K562 (cell line): ENCODE measurements at regions not wholly inside any gene's neighbourhood (a gene's known extent, or its start where the extent isn't known, plus 50 kb on each side); places are given as distances from the start of the nearest gene placed in this dataset.

Source experiments
- ATAC-seq: fragments of 200-7000 bp; cut with Tn5 transposase; 3 replicates; pipeline ENCODE4 v1.9.1; 2020; ENCODE audit warnings: moderate library complexity
- BruUV-seq: library from RNA; stranded (reverse); fragments of 400-500 nt; replicated peaks from 2 replicates; lab custom pipeline; 2021; lab: Mats Ljungman, UMichigan
- CTCF ChIA-PET: fragments of 300-600 bp; formaldehyde crosslinking; extraction: SDS; loops from one replicate; lab custom pipeline; 2021; ENCODE audit warnings: low intra/inter-chr PET ratio; lab: Yijun Ruan, JAX
- POLR2A ChIA-PET: fragments of 300-600, 350-650 bp; sonication (Branson Sonifier 250); formaldehyde crosslinking; extraction: SDS; loops from one replicate; lab custom pipeline; 2021; ENCODE audit warnings: antibody characterized with exemption, inconsistent platforms; lab: Yijun Ruan, JAX
- DNase-seq, 4 experiments: peaks; one replicate each; pipeline versions ENCODE4 v3.0.0 to v3.0.0-alpha.2; 2011 to 2018; ENCODE audit warnings: low spot score in 3 of 4, mixed read lengths in 3 of 4; ENCODE audit errors: extremely low read depth in 1 of 4
- FAIRE-seq: peaks from 2 replicates; lab custom pipeline; 2011; peaks lifted over from hg19 to GRCh38; lab: Jason Lieb, UNC
- H2AFZ ChIP-seq: 2 replicates; pipeline ENCODE4 v1.6.0; 2011; ENCODE audit warnings: low read depth, low read length, control low read depth, inconsistent platforms
- H3K27ac ChIP-seq: fragments of 200-600 bp; 3 replicates; pipeline ENCODE4 v1.8.0; 2011; ENCODE audit warnings: low read depth, mild to moderate bottlenecking, control low read depth, inconsistent platforms, low read length, moderate library complexity, mixed read lengths; ENCODE audit errors: extremely low read depth
- H3K27me3 ChIP-seq, 2 experiments: fragments of 300-600 bp in 1 of 2; 2 replicates in 1 of 2; 3 replicates in 1 of 2; pipeline versions ENCODE4 v1.6.0 to v1.8.0; 2011; ENCODE audit warnings: inconsistent platforms in 2 of 2, low read length in 2 of 2, mild to moderate bottlenecking in 1 of 2, mixed read lengths in 1 of 2, moderate library complexity in 1 of 2; ENCODE audit not compliant: control insufficient read depth in 2 of 2, insufficient read depth in 2 of 2
- H3K36me3 ChIP-seq: fragments of 300-600 bp; 3 replicates; pipeline ENCODE4 v1.8.0; 2011; ENCODE audit warnings: mild to moderate bottlenecking, low read length, inconsistent platforms; ENCODE audit not compliant: control insufficient read depth, insufficient read depth
- H3K4me1 ChIP-seq, 2 experiments: fragments of 200-600 bp in 1 of 2; replicated peaks in 1 of 2; 2 replicates in 1 of 2; 3 replicates in 1 of 2; pipeline versions ENCODE4 v1.5.1 to v1.8.0; 2011; ENCODE audit warnings: inconsistent platforms in 2 of 2, low read length in 2 of 2, mild to moderate bottlenecking in 1 of 2, mixed read lengths in 1 of 2, moderate library complexity in 1 of 2; ENCODE audit not compliant: control insufficient read depth in 2 of 2, insufficient read depth in 2 of 2
- H3K4me2 ChIP-seq: 2 replicates; pipeline ENCODE4 v1.6.1; 2011; ENCODE audit warnings: low read length, control low read depth, inconsistent platforms, mixed read lengths; ENCODE audit not compliant: insufficient read depth
- H3K4me3 ChIP-seq: fragments of 200-600 bp; sonication (generic), shearing (Covaris generic); 2 replicates; pipeline ENCODE4 v1.5.1; 2016; ENCODE audit warnings: control low read depth, inconsistent platforms
- H3K79me2 ChIP-seq: fragments of 200-600 bp; 3 replicates; pipeline ENCODE4 v1.8.0; 2011; ENCODE audit warnings: low read length, inconsistent platforms; ENCODE audit not compliant: control insufficient read depth, insufficient read depth
- H3K9ac ChIP-seq, 2 experiments: 2 replicates each; pipeline versions ENCODE4 v1.6.0 to v1.6.1; 2011; ENCODE audit warnings: low read depth in 2 of 2, low read length in 2 of 2, control low read depth in 1 of 2, inconsistent platforms in 1 of 2, mild to moderate bottlenecking in 1 of 2, mixed read lengths in 1 of 2; ENCODE audit not compliant: insufficient read depth in 1 of 2
- H3K9me1 ChIP-seq: one replicate; pipeline ENCODE4 v1.6.0; 2011; ENCODE audit warnings: inconsistent platforms, mild to moderate bottlenecking, low read length, moderate library complexity; ENCODE audit not compliant: control insufficient read depth, insufficient read depth
- H3K9me3 ChIP-seq: replicated peaks from 2 replicates; pipeline ENCODE4 v1.5.1; 2011; ENCODE audit warnings: low read depth, low read length, inconsistent platforms; ENCODE audit not compliant: control insufficient read depth, insufficient read depth
- H4K20me1 ChIP-seq: replicated peaks from 2 replicates; pipeline ENCODE4 v1.6.1; 2011; ENCODE audit warnings: low read length, inconsistent platforms, mixed read lengths; ENCODE audit not compliant: control insufficient read depth, insufficient read depth
- CBX2 ChIP-seq: fragments of 200-600 bp; sonication (generic); IDR thresholded peaks from one replicate; pipeline ENCODE4 v1.6.1; 2012; ENCODE audit warnings: mild to moderate bottlenecking, low read length, inconsistent platforms; ENCODE audit not compliant: insufficient read depth, poor library complexity, severe bottlenecking
- IRF2 ChIP-seq: sonication (generic); formaldehyde crosslinking; IDR thresholded peaks from 2 replicates; pipeline ENCODE4 v1.8.1; 2022; ENCODE audit warnings: mild to moderate bottlenecking, missing genetic modification reagents
- NFRKB ChIP-seq: fragments of 450-650 bp; IDR thresholded peaks from 2 replicates; pipeline ENCODE4 v1.6.1; 2016; ENCODE audit warnings: low read depth
- POLR2AphosphoS2 ChIP-seq: IDR thresholded peaks from 2 replicates; pipeline ENCODE4 v1.6.1; 2012; ENCODE audit warnings: low read length, improper control_type of control experiment
- PTTG1 ChIP-seq: fragments of 450-650 bp; IDR thresholded peaks from 2 replicates; pipeline ENCODE4 v1.6.1; 2016; ENCODE audit warnings: low read depth, mild to moderate bottlenecking, missing genetic modification characterization, missing compliant biosample characterization
- RBM34 ChIP-seq: fragments of 200-400 bp; formaldehyde crosslinking; IDR thresholded peaks from 2 replicates; pipeline ENCODE4 v1.6.1; 2018; ENCODE audit warnings: low read length, borderline replicate concordance; ENCODE audit not compliant: insufficient read depth
- TCF7L2 ChIP-seq: fragments of 150-350 bp; IDR thresholded peaks from 2 replicates; pipeline ENCODE4 v1.6.1; 2016; ENCODE audit warnings: low read depth, mild to moderate bottlenecking, low read length, moderate library complexity
- ZFP36 ChIP-seq: fragments of 150-350 bp; IDR thresholded peaks from 2 replicates; pipeline ENCODE4 v1.6.1; 2018; ENCODE audit warnings: low read length, low read depth; ENCODE audit not compliant: partially characterized antibody
- WGBS: fragments of 100-300 bp; shearing (Covaris generic); methylation state at CpG from one replicate; pipeline ENCODE4 v1.1.6; 2016; ENCODE audit warnings: low coverage, mixed read lengths; ENCODE audit not compliant: insufficient coverage; ENCODE audit errors: missing lambda C conversion rate; 5-methylcytosine and 5-hydroxymethylcytosine counted together
- in situ Hi-C: fragments of 300-500 bp; cut with MboI; formaldehyde crosslinking; loops from 4 replicates; pipeline ENCODE4 v1.15.0; 2018; ENCODE audit warnings: inconsistent platforms, mixed read lengths
- intact Hi-C: fragments of 100-400 bp; cut with micrococcal nuclease; formaldehyde crosslinking; loops from 2 replicates; pipeline ENCODE4 v1.14.2; 2022
- TF ChIP-seq, protein P1 (sequence below): fragments of 450-650 bp; conservative IDR thresholded peaks from 2 replicates; pipeline ENCODE4 v1.6.1; 2016; ENCODE audit warnings: missing genetic modification characterization, low read depth, mild to moderate bottlenecking, missing compliant biosample characterization, moderate library complexity
- TF ChIP-seq, protein P2 (sequence below): sonication (generic); formaldehyde crosslinking; IDR thresholded peaks from 2 replicates; pipeline ENCODE4 v1.8.1; 2023; ENCODE audit warnings: mild to moderate bottlenecking, missing genetic modification reagents
- TF ChIP-seq, protein P3 (sequence below): fragments of 450-650 bp; IDR thresholded peaks from 2 replicates; pipeline ENCODE4 v1.6.1; 2016; ENCODE audit warnings: antibody characterized with exemption

DNA sequence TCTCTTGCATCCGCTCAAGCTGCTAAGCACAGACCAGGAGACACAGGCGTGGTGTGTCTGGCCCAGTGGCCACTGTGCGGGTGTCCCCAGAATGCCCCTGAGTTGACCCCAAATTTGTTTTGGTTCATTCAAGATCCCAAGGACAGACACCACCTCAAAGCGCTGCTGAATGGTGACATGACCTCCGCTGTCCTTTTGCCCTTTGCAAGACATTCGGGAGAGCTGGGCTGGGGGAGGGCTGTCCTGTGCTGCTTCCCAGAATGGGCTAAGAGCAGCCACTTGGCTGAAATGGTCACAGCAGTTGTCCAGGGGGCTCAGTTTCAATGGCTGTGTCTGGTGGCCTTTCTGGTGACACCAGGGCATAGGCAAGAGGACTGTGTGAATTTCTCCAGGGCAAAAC, 84.1 kb downstream of the SMIM21 start:
- H4K20me1 ChIP-seq: no peaks in the 10 kb centered on the region
- no peak overlapping the region for H2AFZ ChIP-seq
- no peaks in the 10 kb centered on the region for H3K9me3 ChIP-seq
- peaks cover 4 to 22% of the 10 kb centered on the region in 2 experiments; a peak in 4 of 5 replicates for H3K27me3 ChIP-seq
- DNase-seq: no peak
- intact Hi-C loops: no loop called here
- in situ Hi-C loops: no loop called here
- H3K27ac ChIP-seq: no peak overlapping the region
- WGBS: 0% methylated on average over 4 of the region's 6 CpGs
- BruUV-seq: no TSS peak
- no peaks in the 10 kb centered on the region; a peak in 1 of 5 replicates for H3K4me1 ChIP-seq
- no peaks in the 10 kb centered on the region for H3K9me1 ChIP-seq
- no peak overlapping the region for H3K4me2 ChIP-seq
- TF ChIP-seq, protein P1, sequence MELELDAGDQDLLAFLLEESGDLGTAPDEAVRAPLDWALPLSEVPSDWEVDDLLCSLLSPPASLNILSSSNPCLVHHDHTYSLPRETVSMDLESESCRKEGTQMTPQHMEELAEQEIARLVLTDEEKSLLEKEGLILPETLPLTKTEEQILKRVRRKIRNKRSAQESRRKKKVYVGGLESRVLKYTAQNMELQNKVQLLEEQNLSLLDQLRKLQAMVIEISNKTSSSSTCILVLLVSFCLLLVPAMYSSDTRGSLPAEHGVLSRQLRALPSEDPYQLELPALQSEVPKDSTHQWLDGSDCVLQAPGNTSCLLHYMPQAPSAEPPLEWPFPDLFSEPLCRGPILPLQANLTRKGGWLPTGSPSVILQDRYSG (tag): no peak
- no peak for TF ChIP-seq POLR2AphosphoS2
- TF ChIP-seq TCF7L2: no peak
- TF ChIP-seq, protein P2, sequence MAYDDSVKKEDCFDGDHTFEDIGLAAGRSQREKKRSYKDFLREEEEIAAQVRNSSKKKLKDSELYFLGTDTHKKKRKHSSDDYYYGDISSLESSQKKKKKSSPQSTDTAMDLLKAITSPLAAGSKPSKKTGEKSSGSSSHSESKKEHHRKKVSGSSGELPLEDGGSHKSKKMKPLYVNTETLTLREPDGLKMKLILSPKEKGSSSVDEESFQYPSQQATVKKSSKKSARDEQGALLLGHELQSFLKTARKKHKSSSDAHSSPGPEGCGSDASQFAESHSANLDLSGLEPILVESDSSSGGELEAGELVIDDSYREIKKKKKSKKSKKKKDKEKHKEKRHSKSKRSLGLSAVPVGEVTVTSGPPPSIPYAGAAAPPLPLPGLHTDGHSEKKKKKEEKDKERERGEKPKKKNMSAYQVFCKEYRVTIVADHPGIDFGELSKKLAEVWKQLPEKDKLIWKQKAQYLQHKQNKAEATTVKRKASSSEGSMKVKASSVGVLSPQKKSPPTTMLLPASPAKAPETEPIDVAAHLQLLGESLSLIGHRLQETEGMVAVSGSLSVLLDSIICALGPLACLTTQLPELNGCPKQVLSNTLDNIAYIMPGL (CRISPR knock-in tag): no peak
- TF ChIP-seq CBX2: no peak
- TF ChIP-seq, protein P3, sequence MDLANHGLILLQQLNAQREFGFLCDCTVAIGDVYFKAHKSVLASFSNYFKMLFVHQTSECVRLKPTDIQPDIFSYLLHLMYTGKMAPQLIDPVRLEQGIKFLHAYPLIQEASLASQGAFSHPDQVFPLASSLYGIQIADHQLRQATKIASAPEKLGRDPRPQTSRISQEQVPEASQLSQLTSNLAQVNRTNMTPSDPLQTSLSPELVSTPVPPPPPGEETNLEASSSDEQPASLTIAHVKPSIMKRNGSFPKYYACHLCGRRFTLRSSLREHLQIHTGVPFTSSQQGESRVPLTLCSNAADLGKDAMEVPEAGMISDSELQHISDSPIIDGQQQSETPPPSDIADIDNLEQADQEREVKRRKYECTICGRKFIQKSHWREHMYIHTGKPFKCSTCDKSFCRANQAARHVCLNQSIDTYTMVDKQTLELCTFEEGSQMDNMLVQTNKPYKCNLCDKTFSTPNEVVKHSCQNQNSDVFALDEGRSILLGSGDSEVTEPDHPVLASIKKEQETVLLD: no peak
- TF ChIP-seq IRF2: no peak
- TF ChIP-seq RBM34: no peak
- no peak for TF ChIP-seq NFRKB
- TF ChIP-seq ZFP36: no peak
- no peak for TF ChIP-seq PTTG1
- ChIA-PET POLR2A (no interaction called here), CTCF (no interaction called here)
- H3K4me3 ChIP-seq: no peak overlapping the region
- FAIRE-seq: no peak
- no peak overlapping the region for H3K9ac ChIP-seq
- no peaks in the 10 kb centered on the region for H3K36me3 ChIP-seq
- no peak for ATAC-seq
- no peaks in the 10 kb centered on the region for H3K79me2 ChIP-seq
